ENCODE measurements at regions not wholly inside any gene's neighbourhood (a gene's known extent, or its start where the extent isn't known, plus 50 kb on each side); places are given as distances from the start of the nearest gene placed in this dataset.
A peak's percentile ranks its signal among the peaks of the same experiment; 100 is the strongest.
"Not testable (repeated sequence)": the region's sequence is repeated elsewhere in the genome, so short reads cannot be mapped to it uniquely, and the experiment has no call there.

DNA sequence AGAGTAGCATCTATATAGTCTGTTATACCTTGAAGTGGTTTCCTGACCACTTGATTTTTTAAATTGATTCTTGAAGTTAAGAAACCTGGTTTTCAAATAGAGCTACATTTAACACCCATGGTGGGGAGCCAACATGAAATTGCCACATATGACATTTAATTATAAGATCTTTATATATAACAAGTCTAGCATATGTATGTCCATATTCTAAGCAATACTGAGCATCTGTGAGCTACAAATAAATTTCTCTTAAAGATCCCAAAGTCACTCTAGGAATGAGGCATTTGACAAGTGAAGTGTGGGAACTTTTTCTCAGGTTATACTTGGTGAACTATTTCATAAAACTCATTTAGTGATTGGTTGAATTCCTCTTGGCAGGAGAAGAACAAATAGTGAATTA is 132.5 kb downstream of the RPL10L start (continued):
- TF ChIP-seq, protein P1, sequence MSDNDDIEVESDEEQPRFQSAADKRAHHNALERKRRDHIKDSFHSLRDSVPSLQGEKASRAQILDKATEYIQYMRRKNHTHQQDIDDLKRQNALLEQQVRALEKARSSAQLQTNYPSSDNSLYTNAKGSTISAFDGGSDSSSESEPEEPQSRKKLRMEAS (IDR thresholded peaks at IDR 0.05), result no peak
- TF ChIP-seq YY1 (IDR thresholded peaks at IDR 0.05), result no peak
- TF ChIP-seq, protein P2, sequence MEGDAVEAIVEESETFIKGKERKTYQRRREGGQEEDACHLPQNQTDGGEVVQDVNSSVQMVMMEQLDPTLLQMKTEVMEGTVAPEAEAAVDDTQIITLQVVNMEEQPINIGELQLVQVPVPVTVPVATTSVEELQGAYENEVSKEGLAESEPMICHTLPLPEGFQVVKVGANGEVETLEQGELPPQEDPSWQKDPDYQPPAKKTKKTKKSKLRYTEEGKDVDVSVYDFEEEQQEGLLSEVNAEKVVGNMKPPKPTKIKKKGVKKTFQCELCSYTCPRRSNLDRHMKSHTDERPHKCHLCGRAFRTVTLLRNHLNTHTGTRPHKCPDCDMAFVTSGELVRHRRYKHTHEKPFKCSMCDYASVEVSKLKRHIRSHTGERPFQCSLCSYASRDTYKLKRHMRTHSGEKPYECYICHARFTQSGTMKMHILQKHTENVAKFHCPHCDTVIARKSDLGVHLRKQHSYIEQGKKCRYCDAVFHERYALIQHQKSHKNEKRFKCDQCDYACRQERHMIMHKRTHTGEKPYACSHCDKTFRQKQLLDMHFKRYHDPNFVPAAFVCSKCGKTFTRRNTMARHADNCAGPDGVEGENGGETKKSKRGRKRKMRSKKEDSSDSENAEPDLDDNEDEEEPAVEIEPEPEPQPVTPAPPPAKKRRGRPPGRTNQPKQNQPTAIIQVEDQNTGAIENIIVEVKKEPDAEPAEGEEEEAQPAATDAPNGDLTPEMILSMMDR (IDR thresholded peaks at IDR 0.05; ENCODE audit: low read depth, low read length, missing input control), result no peak
- no peak for TF ChIP-seq RAD21 (IDR thresholded peaks at IDR 0.05)

DNA sequence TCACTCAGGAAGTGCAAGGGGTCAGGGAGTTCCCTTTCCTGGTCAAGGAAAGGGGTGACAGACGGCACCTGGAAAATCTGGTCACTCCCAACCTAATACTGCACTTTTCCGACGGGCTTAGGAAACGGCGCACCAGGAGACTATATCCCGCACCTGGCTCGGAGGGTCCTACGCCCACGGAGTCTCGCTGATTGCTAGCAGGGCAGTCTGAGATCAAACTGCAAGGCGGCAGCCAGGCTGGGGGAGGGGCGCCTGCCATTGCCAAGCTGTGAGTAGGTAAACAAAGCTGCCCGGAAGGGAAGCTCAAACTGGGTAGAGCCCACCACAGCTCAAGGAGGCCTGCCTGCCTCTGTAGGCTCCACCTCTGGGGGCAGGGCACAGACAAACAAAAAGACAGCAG is 142.8 kb downstream of the RPL10L start:
- not testable (repeated sequence) for H3K9ac ChIP-seq (ENCODE audit: low read depth in 1 of 2, low read length in 2 of 2); H3K4me1 ChIP-seq (ENCODE audit: control insufficient read depth in 4 of 4, insufficient read depth in 4 of 4, low read length in 3 of 4); H3K36me3 ChIP-seq (ENCODE audit: control insufficient read depth in 4 of 4, insufficient read depth in 3 of 4, low read depth in 1 of 4, low read length in 3 of 4); H3K27ac ChIP-seq (ENCODE audit: low read depth in 1 of 2, low read length in 2 of 2); H3K4me3 ChIP-seq (ENCODE audit: low read depth in 1 of 3, low read length in 3 of 3); DNase-seq (ENCODE audit: low spot score); H3K9me3 ChIP-seq (ENCODE audit: control insufficient read depth in 4 of 4, low read length in 3 of 4); H3K27me3 ChIP-seq (ENCODE audit: control insufficient read depth in 4 of 4, insufficient read depth in 4 of 4, low read length in 3 of 4)
- 90% methylated on average over 13 of the region's 13 CpGs for WGBS

DNA sequence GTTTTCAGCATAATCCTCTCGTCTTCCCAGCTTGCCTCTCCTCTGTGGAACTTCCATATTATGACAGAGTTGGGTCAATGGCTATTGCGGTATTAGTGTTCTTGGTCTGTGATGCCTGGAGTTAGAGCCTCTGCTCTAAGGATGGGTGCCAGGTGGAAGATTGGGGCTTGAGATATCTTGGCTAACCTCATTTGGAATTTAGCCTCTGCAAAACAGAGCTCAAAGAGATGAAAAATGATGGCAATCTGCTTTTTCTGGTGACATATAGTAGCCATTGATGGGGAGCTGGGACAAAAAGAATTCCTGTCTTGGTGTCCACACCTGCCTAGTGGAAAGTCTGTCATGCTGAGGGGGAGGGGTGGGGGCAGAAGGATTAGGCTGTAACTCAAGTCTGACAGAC is 152.1 kb downstream of the RPL10L start:
- Histone ChIP-seq H3K27me3 (ENCODE audit: control insufficient read depth in 4 of 4, insufficient read depth in 4 of 4, low read length in 3 of 4) (no peaks in the 10 kb centered on the region), H3K4me1 (ENCODE audit: control insufficient read depth in 4 of 4, insufficient read depth in 4 of 4, low read length in 3 of 4) (no peaks in the 10 kb centered on the region), H3K9me3 (ENCODE audit: control insufficient read depth in 4 of 4, low read length in 3 of 4) (no peaks in the 10 kb centered on the region), H3K36me3 (ENCODE audit: control insufficient read depth in 4 of 4, insufficient read depth in 3 of 4, low read depth in 1 of 4, low read length in 3 of 4) (no peaks in the 10 kb centered on the region), H3K4me3 (ENCODE audit: low read depth in 1 of 3, low read length in 3 of 3) (no peak overlapping the region), H3K27ac (ENCODE audit: low read depth in 1 of 2, low read length in 2 of 2) (no peak overlapping the region), H3K9ac (ENCODE audit: low read depth in 1 of 2, low read length in 2 of 2) (no peak overlapping the region)
- no peak for TF ChIP-seq FOXA1 (IDR thresholded peaks at IDR 0.05)
- no peak for DNase-seq (ENCODE audit: low spot score)
- 93% methylated on average over 2 of the region's 2 CpGs for WGBS

DNA sequence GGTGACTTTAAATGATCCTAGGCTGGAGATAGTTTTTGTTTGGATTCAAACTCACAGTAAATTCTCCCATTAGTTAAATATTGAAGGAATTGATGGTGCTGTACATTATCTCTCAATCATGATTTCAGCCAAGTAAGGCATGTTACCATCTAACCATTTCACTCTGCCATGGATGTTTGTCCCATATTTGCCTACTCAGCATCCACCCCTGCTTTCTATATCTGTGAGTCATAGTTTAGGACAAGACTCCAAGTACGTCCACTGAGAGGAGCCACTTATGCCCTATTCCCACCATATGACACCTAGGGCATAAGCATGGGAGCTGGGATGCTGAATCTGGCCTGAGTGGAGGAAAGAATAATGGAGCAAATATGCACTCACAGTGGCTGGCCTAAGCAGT is 155.2 kb downstream of the RPL10L start:
- no peaks in the 10 kb centered on the region for H3K9me3 ChIP-seq (ENCODE audit: control insufficient read depth in 4 of 4, low read length in 3 of 4)
- H3K4me1 ChIP-seq (ENCODE audit: control insufficient read depth in 4 of 4, insufficient read depth in 4 of 4, low read length in 3 of 4), result no peaks in the 10 kb centered on the region
- H3K36me3 ChIP-seq (ENCODE audit: control insufficient read depth in 4 of 4, insufficient read depth in 3 of 4, low read depth in 1 of 4, low read length in 3 of 4), result no peaks in the 10 kb centered on the region
- no peaks in the 10 kb centered on the region for H3K27me3 ChIP-seq (ENCODE audit: control insufficient read depth in 4 of 4, insufficient read depth in 4 of 4, low read length in 3 of 4)
- TF ChIP-seq FOXA2 (IDR thresholded peaks at IDR 0.05) (no peak), HNF4G (IDR thresholded peaks at IDR 0.05) (no peak), JUND (IDR thresholded peaks at IDR 0.05) (no peak), EGR1 (IDR thresholded peaks at IDR 0.05; ENCODE audit: low read depth in 2 of 2) (no peak)
- TF ChIP-seq, protein P3, sequence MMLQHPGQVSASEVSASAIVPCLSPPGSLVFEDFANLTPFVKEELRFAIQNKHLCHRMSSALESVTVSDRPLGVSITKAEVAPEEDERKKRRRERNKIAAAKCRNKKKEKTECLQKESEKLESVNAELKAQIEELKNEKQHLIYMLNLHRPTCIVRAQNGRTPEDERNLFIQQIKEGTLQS (IDR thresholded peaks at IDR 0.05), result no peak
- H3K27ac ChIP-seq (ENCODE audit: low read depth in 1 of 2, low read length in 2 of 2), result no peak overlapping the region
- no peak for DNase-seq (ENCODE audit: low spot score)
- no peak overlapping the region for H3K9ac ChIP-seq (ENCODE audit: low read depth in 1 of 2, low read length in 2 of 2)
- WGBS, result 87% methylated on average over 1 of the region's 1 CpG
- no peak overlapping the region for H3K4me3 ChIP-seq (ENCODE audit: low read depth in 1 of 3, low read length in 3 of 3)

DNA sequence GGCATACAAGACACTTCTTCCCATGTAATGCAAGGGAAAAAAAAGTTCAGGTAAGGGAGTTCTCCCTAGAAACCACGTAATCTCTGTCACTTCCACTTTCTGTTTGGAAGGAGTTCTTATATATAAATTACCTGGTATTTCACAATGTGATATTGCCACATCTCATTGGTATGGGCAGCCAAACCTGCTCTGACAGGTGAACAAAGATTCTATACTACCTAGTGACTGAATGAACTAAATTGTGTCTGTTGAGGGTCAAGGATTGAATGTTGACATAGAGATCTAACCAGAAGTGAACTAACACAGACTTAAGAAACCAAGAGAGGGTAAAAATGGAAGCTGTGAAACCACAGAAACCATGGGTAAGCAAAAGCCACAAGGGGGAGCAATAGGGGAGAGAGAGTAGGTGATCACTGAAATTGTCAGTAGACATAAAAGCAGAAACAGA is 161.3 kb downstream of the RPL10L start:
- H3K4me3 ChIP-seq (ENCODE audit: low read depth in 1 of 3, low read length in 3 of 3), result no peak overlapping the region
- no peak overlapping the region for H3K9ac ChIP-seq (ENCODE audit: low read depth in 1 of 2, low read length in 2 of 2)
- WGBS, result 10% methylated on average over 1 of the region's 1 CpG

More for the DNA sequence above, 161.3 kb downstream of the RPL10L start:
- H3K27ac ChIP-seq (ENCODE audit: low read depth in 1 of 2, low read length in 2 of 2), result peak overlapping the region in 1 of 2 donors; percentile 3
- H3K36me3 ChIP-seq (ENCODE audit: control insufficient read depth in 4 of 4, insufficient read depth in 3 of 4, low read depth in 1 of 4, low read length in 3 of 4), result no peaks in the 10 kb centered on the region
- no peak for DNase-seq (ENCODE audit: low spot score)
- H3K4me1 ChIP-seq (ENCODE audit: control insufficient read depth in 4 of 4, insufficient read depth in 4 of 4, low read length in 3 of 4), result peaks cover 0 to 30% (median 18%) of the 10 kb centered on the region in 4 donors
- TF ChIP-seq RAD21 (IDR thresholded peaks at IDR 0.05), result peak; percentile 34 to 74
- TF ChIP-seq RXRA (IDR thresholded peaks at IDR 0.05), result peak in 1 of 2 donors; percentile 15
- TF ChIP-seq, protein P4, sequence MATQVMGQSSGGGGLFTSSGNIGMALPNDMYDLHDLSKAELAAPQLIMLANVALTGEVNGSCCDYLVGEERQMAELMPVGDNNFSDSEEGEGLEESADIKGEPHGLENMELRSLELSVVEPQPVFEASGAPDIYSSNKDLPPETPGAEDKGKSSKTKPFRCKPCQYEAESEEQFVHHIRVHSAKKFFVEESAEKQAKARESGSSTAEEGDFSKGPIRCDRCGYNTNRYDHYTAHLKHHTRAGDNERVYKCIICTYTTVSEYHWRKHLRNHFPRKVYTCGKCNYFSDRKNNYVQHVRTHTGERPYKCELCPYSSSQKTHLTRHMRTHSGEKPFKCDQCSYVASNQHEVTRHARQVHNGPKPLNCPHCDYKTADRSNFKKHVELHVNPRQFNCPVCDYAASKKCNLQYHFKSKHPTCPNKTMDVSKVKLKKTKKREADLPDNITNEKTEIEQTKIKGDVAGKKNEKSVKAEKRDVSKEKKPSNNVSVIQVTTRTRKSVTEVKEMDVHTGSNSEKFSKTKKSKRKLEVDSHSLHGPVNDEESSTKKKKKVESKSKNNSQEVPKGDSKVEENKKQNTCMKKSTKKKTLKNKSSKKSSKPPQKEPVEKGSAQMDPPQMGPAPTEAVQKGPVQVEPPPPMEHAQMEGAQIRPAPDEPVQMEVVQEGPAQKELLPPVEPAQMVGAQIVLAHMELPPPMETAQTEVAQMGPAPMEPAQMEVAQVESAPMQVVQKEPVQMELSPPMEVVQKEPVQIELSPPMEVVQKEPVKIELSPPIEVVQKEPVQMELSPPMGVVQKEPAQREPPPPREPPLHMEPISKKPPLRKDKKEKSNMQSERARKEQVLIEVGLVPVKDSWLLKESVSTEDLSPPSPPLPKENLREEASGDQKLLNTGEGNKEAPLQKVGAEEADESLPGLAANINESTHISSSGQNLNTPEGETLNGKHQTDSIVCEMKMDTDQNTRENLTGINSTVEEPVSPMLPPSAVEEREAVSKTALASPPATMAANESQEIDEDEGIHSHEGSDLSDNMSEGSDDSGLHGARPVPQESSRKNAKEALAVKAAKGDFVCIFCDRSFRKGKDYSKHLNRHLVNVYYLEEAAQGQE (IDR thresholded peaks at IDR 0.05), result no peak
- H3K27me3 ChIP-seq (ENCODE audit: control insufficient read depth in 4 of 4, insufficient read depth in 4 of 4, low read length in 3 of 4), result no peaks in the 10 kb centered on the region
- H3K9me3 ChIP-seq (ENCODE audit: control insufficient read depth in 4 of 4, low read length in 3 of 4), result no peaks in the 10 kb centered on the region

Measured in liver (tissue), 8 donors.